ENCODE measurements at regions not wholly inside any gene's neighbourhood (a gene's known extent, or its start where the extent isn't known, plus 50 kb on each side); places are given as distances from the start of the nearest gene placed in this dataset.
"Not testable (repeated sequence)": the region's sequence is repeated elsewhere in the genome, so short reads cannot be mapped to it uniquely, and the experiment has no call there.

- DNase-seq, result no peak
Measured at GRCh38 chrX:47776292-47777006, 60.3 kb upstream of the ZNF81 start.

- DNase-seq, result no peak
Measured at GRCh38 chrX:47772764-47773163, 63.9 kb upstream of the ZNF81 start.

- no peak for DNase-seq
Measured at GRCh38 chrX:47771473-47771872, 65.2 kb upstream of the ZNF81 start.

- DNase-seq, result not testable (repeated sequence)
Measured at GRCh38 chrX:47762826-47763225, 73.9 kb upstream of the ZNF81 start.

- DNase-seq, result no peak
Measured at GRCh38 chrX:47752685-47753084, 84.0 kb upstream of the ZNF81 start.

GRCh38 chrX:47751670-47752069, 85.0 kb upstream of the ZNF81 start:
- DNase-seq, result peak; percentile 1

- DNase-seq, result no peak
Measured at GRCh38 chrX:47749185-47749967, 87.3 kb upstream of the ZNF81 start.

- DNase-seq, result no peak
Measured at GRCh38 chrX:47748576-47748975, 88.1 kb upstream of the ZNF81 start.

GRCh38 chrX:47746446-47746845, 87.5 kb upstream of the UXT start:
- DNase-seq, result no peak

- DNase-seq, result no peak
Measured at GRCh38 chrX:47745416-47745815, 86.4 kb upstream of the UXT start.

GRCh38 chrX:47743504-47743903, 84.5 kb upstream of the UXT start:
- DNase-seq, result no peak

- DNase-seq, result not testable (repeated sequence)
Measured at GRCh38 chrX:47738870-47739269, 79.9 kb upstream of the UXT start.

GRCh38 chrX:47723689-47724088, 64.7 kb upstream of the UXT start:
- DNase-seq, result peak; percentile 40

GRCh38 chrX:47723083-47723482, 64.1 kb upstream of the UXT start:
- no peak for DNase-seq

- no peak for DNase-seq
Measured at GRCh38 chrX:47722260-47722659, 63.3 kb upstream of the UXT start.

GRCh38 chrX:47715078-47715477, 56.1 kb upstream of the UXT start:
- not testable (repeated sequence) for DNase-seq

- not testable (repeated sequence) for DNase-seq
Measured at GRCh38 chrX:47712675-47713074, 53.7 kb upstream of the UXT start.

- DNase-seq, result no peak
Measured at GRCh38 chrX:47710252-47710651, 51.3 kb upstream of the UXT start.
